ENCODE measurements at regions not wholly inside any gene's neighbourhood (a gene's known extent, or its start where the extent isn't known, plus 50 kb on each side); places are given as distances from the start of the nearest gene placed in this dataset.
"Not testable (repeated sequence)": the region's sequence is repeated elsewhere in the genome, so short reads cannot be mapped to it uniquely, and the experiment has no call there.

- Histone ChIP-seq H3K9me3 (no peaks in the 10 kb centered on the region), H3K36me3 (no peaks in the 10 kb centered on the region), H3K27me3 (no peaks in the 10 kb centered on the region), H3K4me3 (no peak overlapping the region), H3K27ac (no peak overlapping the region), H3K4me1 (no peaks in the 10 kb centered on the region)
- WGBS, 5 donors, result 18 to 42% (median 21%) methylated on average over 2 of the region's 2 CpGs
- intact Hi-C loops (cut with DNase I; ENCODE audit: low total_unique reads), result no loop called here
- TF ChIP-seq CTCF (IDR thresholded peaks at IDR 0.05) (no peak), POLR2A (IDR thresholded peaks at IDR 0.05) (no peak), EP300 (IDR thresholded peaks at IDR 0.05) (no peak), POLR2AphosphoS5 (IDR thresholded peaks at IDR 0.05) (no peak)
- DNase-seq, result no peak
Measured at GRCh38 chr3:84683493-84683892, 275.3 kb upstream of the CADM2 start.

- H3K4me1 ChIP-seq, result no peaks in the 10 kb centered on the region
- 93 to 97% (median 94%) methylated on average over 3 of the region's 3 CpGs for WGBS, 5 donors
- H3K9me3 ChIP-seq, result no peaks in the 10 kb centered on the region
- H3K27me3 ChIP-seq, result no peaks in the 10 kb centered on the region
- H3K4me3 ChIP-seq, result no peak overlapping the region
- no peak for DNase-seq
- no peaks in the 10 kb centered on the region for H3K36me3 ChIP-seq
- intact Hi-C loops (cut with DNase I; ENCODE audit: low total_unique reads), result no loop called here
- no peak for TF ChIP-seq EP300 (IDR thresholded peaks at IDR 0.05)
- H3K27ac ChIP-seq, result no peak overlapping the region
Measured at GRCh38 chr3:84685467-84685866, 273.3 kb upstream of the CADM2 start.

GRCh38 chr3:84692261-84692660 lies 266.5 kb upstream of the CADM2 start:
- H3K36me3 ChIP-seq, result no peaks in the 10 kb centered on the region
- TF ChIP-seq CTCF (IDR thresholded peaks at IDR 0.05) (no peak), POLR2A (IDR thresholded peaks at IDR 0.05) (no peak), POLR2AphosphoS5 (IDR thresholded peaks at IDR 0.05) (no peak), EP300 (IDR thresholded peaks at IDR 0.05) (no peak)
- no peak overlapping the region for H3K27ac ChIP-seq
- no peaks in the 10 kb centered on the region for H3K4me1 ChIP-seq
- WGBS, 5 donors, result 47 to 56% (median 49%) methylated on average over 2 of the region's 2 CpGs
- intact Hi-C loops (cut with DNase I; ENCODE audit: low total_unique reads), result no loop called here
- no peak for DNase-seq
- no peaks in the 10 kb centered on the region for H3K9me3 ChIP-seq
- H3K4me3 ChIP-seq, result no peak overlapping the region
- H3K27me3 ChIP-seq, result no peaks in the 10 kb centered on the region

- H3K27me3 ChIP-seq; H3K4me3 ChIP-seq; H3K4me1 ChIP-seq; intact Hi-C loops (cut with DNase I; ENCODE audit: low total_unique reads); H3K36me3 ChIP-seq; H3K27ac ChIP-seq; DNase-seq: not testable (repeated sequence)
- H3K9me3 ChIP-seq, result peaks cover 0 to 20% (median 12%) of the 10 kb centered on the region in 4 donors
- 44 to 76% (median 45%) methylated on average over 1 of the region's 1 CpG for WGBS, 5 donors
Measured at GRCh38 chr3:84710288-84710687, 248.5 kb upstream of the CADM2 start.

- H3K4me1 ChIP-seq, result no peaks in the 10 kb centered on the region
- H3K27ac ChIP-seq, result no peak overlapping the region
- no peaks in the 10 kb centered on the region for H3K27me3 ChIP-seq
- H3K9me3 ChIP-seq, result no peaks in the 10 kb centered on the region
- 49 to 64% (median 63%) methylated on average over 3 of the region's 3 CpGs for WGBS, 5 donors
- no peak for DNase-seq
- no peak overlapping the region for H3K4me3 ChIP-seq
- H3K36me3 ChIP-seq, result no peaks in the 10 kb centered on the region
- no peak for TF ChIP-seq EP300 (IDR thresholded peaks at IDR 0.05)
- TF ChIP-seq POLR2AphosphoS5 (IDR thresholded peaks at IDR 0.05), result no peak
- TF ChIP-seq POLR2A (IDR thresholded peaks at IDR 0.05), result no peak
- no peak for TF ChIP-seq CTCF (IDR thresholded peaks at IDR 0.05)
- intact Hi-C loops (cut with DNase I; ENCODE audit: low total_unique reads), result no loop called here
Measured at GRCh38 chr3:84717894-84718293, 240.9 kb upstream of the CADM2 start.

- Histone ChIP-seq H3K36me3 (no peaks in the 10 kb centered on the region), H3K27ac (no peak overlapping the region), H3K4me1 (no peaks in the 10 kb centered on the region), H3K9me3 (no peaks in the 10 kb centered on the region), H3K4me3 (no peak overlapping the region), H3K27me3 (no peaks in the 10 kb centered on the region)
- DNase-seq, result no peak
- TF ChIP-seq POLR2AphosphoS5 (IDR thresholded peaks at IDR 0.05), result no peak
- no peak for TF ChIP-seq CTCF (IDR thresholded peaks at IDR 0.05)
- no peak for TF ChIP-seq EP300 (IDR thresholded peaks at IDR 0.05)
- intact Hi-C loops (cut with DNase I; ENCODE audit: low total_unique reads), result no loop called here
- WGBS, 5 donors, result 73 to 92% (median 87%) methylated on average over 4 of the region's 4 CpGs
Measured at GRCh38 chr3:84724877-84725276, 233.9 kb upstream of the CADM2 start.

Data from stomach (tissue), 8 donors.